GM18907 (cell line): ENCODE measurements at regions not wholly inside any gene's neighbourhood (a gene's known extent, or its start where the extent isn't known, plus 50 kb on each side); places are given as distances from the start of the nearest gene placed in this dataset.
"Not testable (repeated sequence)": the region's sequence is repeated elsewhere in the genome, so short reads cannot be mapped to it uniquely, and the experiment has no call there.

Experiments
- ATAC-seq: cut with Tn5 transposase; IDR thresholded peaks from one replicate; pipeline ENCODE4 v1.9.1; 2021; ENCODE audit warnings: mild to moderate bottlenecking, moderate library complexity; ENCODE audit not compliant: unreplicated experiment

DNA sequence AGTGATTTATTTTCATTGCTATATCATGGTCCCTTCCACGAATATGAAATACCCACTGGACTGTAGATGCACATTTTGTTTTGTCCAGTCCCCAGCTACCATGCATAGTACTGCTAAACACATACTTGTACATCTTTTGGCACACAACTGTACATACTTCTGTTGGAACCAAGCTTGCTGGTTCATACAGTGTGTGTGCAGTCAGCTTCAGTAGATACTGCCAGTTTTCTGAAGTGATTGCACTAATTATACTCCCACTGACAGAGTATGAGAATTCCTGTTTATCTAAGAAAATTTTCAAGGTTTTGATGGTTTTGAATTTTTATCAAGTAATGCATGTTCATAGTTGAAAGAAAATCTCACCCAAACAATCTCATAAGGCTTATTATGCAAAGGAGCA is 100.7 kb upstream of the LMCD1 start:
- ATAC-seq = no peak

DNA sequence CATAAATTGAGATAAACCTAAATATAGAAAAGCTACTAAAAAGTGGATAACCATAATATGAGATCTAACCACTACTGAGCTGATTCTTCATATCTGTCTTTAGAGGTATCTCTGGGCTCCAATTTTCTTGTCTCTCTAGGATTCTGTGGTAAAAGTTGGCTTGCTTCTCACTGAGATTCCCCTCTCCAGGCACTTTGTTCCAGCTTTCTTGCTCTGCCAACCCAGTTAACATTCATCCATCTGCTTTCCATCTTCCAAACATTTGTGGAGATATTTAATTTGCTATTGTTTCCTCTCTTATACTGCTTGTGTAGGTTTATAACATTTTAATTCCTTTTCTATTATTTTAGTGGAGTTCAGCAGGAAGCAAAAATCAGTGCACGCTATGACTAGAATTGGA is 97.6 kb upstream of the LMCD1 start:
- ATAC-seq = no peak

DNA sequence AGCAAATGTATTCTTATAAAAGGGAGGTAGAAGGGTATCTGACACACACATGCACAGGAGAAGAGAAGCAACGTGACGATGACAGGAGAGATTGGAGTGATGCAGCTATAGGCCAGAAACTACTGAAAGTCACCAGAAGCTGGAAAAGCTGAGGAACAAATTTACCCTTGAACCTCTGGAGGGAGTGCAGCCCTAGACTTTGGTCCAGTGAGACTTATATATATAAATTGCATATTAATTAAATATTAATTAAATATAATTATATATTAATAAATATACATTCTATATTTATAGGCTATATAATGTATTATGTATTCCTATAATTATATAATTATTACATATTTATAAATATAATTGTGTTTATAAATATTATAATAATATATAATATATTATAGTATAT is 96.5 kb upstream of the LMCD1 start:
- no peak for ATAC-seq

DNA sequence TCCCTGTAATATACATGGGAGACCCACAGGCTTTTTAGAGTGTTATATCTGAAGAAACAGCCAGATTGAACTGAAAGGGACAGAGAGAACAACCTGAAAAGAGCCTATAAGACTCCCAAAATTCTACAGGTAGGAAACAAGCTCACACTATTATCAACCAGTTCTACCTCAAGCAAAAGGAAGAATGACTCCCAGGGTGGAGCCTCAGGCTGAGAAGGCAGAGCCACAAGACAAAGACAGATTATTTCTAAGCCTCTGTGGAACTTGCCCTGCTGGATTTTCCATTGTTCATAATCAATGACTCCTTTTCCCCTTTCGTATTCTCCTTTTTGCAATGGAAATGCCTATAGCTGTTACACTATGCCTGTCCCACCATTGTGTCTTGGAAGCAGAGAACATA is 95.1 kb upstream of the LMCD1 start:
- no peak for ATAC-seq

DNA sequence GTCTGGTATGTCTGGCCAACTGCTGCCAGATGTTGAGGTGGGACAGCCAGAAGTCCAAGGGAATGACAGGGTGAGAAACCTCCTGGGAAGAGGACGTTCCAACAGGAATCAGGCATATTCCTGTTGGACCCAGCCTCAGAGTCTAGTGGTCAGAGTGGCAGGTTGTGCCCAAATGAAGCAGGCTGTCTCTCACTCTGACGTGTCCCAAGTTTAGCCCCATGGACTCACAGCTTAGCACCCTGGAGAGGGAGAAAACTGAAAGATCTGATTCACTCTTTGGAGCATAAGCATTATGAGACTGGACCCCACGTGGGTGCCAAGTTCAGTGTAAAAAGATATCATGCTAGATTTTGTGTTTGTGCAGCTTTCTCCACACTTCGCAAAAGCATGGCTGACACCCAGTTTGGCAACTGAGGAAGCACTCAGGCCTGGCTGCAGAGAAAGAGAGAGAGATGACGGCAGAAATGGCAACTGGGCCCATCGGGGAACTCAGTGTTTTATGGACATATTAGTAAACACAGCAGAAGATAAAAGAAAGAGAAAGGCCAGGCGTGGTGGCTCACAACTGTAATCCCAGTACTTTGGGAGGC is 88.2 kb upstream of the LMCD1 start:
- ATAC-seq = no peak

DNA sequence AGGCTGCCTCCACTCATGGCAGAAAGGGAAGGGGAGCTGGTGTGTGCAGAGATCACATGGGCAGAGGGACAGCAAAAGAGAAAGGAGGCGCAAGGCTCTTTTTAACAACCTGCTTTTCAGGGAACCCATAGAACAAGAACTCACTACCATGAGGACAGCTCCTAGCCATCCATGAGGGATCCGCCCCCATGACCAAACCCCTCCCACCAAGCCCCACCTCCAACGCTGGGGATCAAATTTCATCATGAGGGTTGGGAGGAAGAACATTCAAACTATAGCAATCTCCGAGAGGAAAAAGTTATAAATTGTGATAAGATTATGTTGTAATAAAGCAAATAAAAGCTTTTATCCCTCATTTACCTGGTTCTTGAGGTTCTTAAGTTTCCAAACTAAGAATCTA is 84.7 kb upstream of the LMCD1 start:
- ATAC-seq = no peak

DNA sequence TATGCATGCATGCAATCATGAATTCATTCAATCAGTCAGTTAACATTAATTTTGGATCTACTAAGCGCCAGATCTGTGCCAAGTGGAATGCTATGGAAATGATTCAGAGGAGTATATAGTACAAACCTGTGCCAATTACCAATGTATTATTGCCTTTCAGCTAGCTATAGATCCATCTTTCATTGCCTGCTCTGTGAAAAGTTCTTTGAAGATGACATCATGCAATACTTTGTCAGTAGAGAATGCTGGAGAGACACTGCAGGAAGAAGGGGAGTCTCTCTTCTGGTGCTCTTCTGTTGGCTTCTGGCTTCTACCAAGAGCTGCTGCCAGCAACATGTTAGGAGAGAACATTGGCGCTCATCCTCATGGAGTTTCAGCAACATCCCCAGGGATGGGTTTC is 81.0 kb upstream of the LMCD1 start:
- no peak for ATAC-seq

DNA sequence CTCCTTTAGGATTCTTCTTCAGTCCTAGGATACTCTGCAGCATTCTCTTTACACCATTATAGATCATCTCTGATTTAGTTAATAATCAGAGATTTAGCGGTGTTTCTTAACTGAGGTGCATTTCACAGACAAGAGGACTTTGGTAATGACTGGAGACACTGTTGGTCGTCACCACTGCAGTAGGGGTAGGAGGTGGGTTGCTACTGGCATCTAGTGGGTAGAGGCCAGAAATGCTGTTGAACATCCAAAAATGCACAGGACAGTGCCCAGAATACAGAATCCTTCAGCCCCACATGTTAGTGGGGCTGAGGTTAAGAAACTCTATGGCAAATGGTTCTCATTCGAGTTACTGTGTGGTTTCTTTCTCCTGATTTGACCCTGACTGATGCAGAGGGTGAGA is 80.4 kb upstream of the LMCD1 start:
- ATAC-seq = no peak

DNA sequence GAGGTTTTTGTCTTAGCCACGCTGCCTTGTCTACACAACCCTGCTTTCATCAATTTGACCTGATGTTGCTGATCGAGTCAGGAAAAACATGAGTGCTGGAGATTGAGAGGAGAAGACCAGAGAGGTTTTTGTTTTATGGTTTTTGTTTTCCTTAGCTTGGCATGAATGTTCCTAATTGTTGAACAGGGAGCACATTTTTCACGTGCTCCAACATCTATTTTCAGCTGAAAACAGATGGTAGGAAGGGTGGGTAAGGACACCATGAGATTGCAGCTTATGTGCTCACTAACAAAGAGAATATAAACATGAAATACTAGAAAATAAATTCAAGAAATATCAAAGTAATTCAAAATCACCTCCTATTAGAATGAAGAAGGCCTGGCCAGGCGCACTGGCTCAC is 79.9 kb upstream of the LMCD1 start:
- no peak for ATAC-seq

DNA sequence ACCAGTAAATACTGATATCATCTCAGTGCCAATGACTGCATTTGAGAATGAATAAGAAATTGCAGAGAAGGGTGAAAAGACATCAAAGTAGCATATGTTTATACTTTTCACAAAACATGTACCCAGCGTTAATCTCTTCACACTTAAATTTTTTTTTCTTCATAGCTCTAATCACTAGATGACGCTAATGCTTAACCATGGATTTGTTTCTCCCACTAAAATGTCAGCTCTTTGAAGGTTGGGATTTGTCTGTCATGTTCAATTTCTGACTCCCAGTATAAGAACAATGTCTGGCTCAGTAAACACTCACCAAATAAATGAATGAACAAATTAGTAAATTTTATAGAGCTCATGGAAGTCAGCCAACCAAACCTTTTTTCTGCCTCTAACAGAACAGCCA is 78.3 kb upstream of the LMCD1 start:
- ATAC-seq = no peak

DNA sequence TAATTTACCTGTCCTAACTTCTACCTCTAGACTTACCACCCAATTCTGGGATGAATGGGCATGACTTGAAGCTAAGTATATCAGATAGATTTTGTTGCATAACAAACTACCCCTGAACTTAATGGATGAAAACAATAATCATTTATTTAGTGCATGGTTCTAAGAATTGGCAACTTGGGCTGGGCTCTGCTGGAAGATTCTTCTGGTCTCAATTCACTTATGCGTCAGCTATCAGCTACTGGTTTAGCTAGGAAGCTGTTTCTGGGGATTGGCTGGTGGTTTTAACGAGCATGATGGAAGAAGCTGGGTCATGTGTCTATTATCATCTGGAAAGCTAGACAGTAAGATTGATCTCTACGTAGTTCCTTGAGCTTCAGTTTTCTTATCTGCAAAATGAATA is 77.3 kb upstream of the LMCD1 start:
- ATAC-seq = no peak

DNA sequence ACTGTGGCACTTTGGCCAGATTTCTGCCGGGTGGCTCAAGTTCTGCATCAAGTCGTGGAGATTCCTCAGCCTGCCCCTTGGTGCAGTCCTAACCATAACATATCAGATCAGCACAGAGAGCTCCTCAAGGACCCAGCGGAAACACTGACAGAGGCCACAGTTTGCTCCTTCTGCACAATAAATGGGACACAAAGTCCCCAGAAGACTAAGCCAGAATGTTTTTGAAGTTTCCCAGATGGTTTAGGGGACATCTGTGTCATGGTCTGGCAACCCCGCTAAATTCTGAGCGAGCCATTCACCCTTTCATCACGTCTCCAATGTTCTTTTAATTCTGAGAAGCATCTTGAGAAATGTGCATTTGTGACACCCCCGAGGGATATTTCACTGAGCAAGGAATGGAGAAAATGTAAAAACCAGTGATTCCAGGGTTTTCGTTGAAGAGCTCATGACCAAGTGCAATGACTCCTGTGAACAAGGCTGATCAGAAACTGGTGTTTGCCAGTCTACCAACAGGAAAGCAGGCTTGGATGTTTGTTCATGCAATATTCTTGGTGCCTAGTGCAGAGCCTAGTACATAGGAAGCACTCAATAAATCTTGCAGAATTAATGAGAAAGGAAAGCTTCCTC is 64.8 kb upstream of the LMCD1 start:
- ATAC-seq = no peak

DNA sequence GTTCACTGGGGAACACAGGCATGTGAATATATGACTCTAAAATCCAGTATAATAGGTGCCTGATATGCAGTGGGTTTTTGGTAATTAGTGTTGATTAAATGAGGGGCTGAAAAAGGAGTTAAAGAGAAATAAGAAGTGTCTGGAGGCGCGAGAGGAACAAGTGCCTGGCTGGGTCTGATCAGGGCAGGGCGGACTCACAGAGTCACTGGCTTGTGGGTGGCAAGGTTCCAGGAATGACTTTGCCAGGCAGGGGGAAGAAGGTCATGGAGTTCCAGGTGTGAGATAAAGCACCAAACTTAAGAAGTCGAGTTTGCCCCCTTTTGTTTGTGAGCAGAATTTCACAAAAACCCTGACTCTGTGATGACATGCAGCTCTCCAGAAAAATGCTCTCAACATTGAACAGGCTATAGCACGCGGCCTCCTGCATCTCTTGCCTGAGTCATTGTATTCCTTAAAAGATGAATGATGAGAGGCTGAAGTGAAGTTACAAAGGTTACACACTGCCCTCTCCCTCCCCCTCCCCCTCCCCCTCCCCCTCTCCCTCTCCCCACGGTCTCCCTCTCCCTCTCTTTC is 63.0 kb upstream of the LMCD1 start:
- ATAC-seq = no peak

DNA sequence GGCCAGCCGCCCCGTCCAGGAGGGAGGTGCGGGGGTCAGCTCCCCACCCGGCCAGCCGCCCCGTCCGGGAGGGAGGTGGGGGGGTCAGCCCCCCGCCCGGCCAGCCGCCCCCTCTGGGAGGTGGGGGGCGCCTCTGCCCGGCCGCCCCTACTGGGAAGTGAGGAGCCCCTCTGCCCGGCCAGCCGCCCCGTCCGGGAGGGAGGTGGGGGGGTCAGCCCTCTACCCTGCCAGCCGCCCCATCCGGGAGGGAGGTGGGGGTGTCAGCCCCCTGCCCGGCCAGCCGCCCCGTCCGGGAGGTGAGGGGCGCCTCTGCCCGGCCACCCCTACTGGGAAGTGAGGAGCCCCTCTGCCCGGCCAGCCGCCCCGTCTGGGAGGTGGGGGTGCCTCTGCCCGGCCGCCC is 61.5 kb upstream of the LMCD1 start:
- ATAC-seq = not testable (repeated sequence)

DNA sequence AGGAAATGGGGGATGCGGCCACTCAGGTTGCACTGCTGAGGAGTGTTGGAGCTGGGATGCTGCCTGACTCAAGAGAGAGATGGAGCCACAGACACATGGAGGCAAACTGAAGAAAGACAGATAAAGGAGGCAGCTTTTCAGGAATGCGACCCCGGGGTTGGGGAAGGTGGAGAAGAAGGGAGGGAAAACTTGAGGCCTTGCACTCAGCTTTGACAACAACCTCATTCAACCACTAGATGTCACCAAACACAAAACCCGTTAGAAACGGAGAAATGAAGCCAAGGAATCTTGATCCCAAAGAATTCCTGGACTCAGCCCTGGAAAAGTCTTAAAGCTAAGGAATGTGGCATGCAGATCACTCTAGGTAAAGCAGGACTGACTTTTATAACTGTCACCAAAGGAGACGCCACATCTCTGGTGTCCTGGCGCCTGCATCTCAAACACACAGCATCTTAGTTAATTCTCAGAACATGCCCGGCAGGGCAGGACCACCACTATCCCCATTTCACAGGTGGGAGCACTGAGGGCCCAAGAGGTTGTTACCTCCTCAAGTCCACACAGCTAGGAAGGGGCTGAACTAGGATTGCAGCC is 59.6 kb upstream of the LMCD1 start:
- ATAC-seq = no peak

DNA sequence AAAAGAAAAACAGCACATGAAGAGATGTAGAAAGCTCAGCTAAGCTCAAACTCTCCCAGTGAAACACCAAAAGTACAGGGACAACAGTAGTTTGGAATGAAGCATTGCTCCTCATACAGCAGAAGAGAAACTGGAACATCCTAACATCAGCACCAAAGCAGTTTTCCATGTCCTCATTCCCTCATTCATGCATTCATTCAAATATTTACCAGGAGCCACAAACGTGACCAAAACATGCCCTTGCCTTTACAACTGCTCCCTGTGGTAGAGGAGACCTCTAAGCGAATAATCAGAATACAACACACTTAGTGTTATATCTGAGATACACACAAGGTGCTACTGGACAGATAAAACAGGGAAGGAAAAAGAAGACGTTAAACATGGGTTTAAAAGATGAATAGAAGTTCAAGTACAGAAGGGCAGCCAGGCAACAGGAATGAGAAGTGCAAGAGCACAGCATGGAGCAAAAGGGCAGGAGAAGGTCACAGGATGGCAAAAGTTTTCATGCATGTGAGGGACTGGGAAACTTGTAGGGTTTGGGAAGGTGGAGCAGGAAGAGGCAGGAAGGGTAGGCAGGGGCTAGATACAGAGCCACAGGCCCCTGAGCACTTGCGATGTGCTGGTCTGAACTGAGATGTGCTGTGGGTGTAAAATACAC is 58.5 kb upstream of the LMCD1 start:
- no peak for ATAC-seq

DNA sequence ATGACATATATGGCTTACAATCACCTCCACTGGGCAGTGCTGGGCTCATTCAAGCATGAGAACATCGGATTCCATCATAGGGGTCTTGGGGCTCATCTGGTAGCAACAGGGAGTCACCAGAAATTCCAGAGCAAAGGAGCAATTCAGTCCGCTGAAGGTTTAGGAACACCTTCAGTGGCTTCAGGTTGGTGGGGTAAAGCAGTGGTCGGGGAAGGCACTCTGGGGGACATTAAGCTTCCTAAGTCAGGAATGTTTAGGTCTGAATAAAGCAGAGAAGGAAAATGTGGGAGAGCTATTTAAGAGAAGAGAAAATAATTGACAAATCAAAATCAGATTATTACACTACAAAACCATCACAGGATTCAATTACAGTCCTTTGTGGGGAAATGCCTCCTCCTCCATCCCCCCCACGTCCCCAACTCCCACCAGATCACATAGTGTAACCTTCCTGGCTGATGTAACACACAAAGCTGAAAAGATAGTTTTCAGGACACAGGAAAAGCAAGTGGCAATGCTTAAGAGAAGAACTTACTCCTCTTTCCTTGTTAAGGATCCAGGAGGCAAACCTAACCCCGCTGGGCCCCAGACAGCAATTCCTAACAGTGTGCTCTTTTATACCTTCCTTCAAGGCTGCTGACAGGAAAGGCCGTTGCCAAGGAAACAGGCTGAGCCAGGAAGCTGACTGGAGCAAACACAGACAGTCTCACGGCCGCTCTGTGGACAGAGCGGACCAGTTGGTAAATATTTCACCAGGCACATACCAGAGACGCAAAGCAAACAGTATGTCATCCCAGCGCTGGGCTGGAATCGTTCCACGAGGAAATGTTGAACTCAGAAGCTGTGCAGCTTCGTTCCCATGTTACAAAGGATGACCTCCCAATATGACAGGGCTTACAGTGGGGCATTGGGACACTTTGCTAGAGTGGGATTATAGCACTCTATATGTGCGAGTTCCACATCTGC is 57.5 kb upstream of the LMCD1 start:
- ATAC-seq = no peak

DNA sequence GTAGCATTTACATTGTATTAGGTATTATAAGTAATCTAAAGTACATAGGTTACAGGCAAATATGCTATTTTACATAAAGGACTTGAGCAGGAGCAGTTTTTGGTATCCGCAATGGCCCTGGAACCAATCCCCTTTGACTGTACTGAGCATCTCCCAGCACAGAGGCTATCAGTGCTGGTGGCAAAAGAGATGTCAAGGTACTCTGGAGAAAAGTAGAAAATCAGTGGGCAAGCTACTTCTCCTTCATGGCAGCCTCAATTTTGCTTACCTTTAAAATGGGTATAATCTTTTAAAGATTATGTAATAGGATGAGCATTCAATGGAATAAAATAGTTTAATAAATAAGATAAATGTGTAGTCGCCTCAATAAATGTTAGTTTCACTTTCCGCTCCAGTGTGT is 56.7 kb upstream of the LMCD1 start:
- no peak for ATAC-seq

DNA sequence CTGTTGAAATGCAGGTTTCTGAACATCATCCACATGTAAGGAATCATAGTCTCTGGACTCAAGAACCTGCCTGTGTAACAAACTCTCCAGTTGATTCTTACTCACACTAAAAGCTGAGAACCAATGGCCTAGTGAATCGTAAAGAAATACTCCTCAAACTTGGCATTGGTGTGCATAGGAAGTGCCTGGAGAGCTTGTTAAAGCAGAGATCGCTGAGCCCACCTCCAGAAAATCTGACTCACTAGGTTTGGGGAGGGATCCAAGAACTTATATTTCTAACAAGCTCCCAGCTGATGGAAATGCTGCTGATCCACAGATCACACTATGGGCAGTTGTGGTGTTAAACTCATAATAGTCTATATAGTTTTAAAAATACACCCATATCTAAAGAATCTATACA is 55.8 kb upstream of the LMCD1 start:
- ATAC-seq = no peak

DNA sequence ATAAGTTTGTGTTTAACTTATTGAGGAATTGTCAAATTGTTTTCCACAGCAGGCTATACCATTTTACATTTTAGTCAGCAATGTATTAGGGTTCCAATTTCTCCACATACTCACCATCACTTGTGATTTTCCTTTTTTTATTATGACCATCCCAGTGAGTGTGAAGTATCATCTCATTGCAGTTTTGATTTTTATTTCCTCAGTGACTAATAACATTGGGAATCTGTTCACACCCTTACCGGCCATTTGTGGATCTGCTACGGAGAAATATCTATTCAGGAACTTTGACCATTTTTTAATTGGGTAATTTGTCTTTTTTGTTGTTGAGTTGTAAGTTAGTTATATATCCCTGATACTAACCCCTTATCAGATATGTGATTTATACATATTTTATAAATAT is 54.8 kb upstream of the LMCD1 start:
- no peak for ATAC-seq

DNA sequence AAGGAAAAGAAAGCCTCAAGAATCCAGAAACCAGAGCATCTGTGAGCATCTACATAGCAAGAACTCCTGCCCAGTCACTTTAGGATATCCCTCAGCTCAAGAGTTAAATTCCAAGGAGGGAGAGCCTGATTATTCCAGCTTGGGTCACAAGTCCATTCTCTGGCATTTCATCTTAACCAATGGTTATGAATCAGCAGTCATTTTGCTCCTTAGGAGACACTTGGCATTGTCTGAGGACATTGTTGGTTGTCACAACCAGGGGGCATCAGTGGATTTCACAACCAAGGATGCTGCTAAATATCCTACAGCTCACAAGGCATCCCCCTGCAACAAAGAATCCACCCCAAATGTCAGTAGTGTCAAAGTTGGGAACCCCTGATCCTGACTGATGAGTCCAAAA is 51.0 kb upstream of the LMCD1 start:
- ATAC-seq = no peak
